NCI-H146 (cell line): ENCODE measurements at regions not wholly inside any gene's neighbourhood (a gene's known extent, or its start where the extent isn't known, plus 50 kb on each side); places are given as distances from the start of the nearest gene placed in this dataset.

Source experiments
- DNase-seq: peaks from one replicate; lab custom pipeline; 2025; lab: John Stamatoyannopoulos, UW

DNA sequence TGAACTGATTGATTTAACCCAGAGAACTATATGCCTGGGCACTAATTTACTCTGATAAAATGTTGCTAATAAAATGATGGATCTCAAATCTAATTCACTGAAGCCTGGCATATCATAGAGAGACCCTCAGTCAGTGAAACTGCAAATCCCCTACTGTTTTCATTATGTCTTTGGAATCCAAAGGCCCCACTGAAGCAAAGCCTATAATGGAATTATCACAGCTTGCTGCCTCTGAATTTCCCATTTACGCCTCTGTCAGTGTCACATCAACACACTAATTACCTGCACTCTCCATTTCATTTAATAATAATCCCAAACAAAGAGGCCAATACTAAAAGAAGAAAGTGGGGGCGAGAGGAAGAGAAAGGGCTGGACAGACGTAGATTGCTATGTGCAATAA, 470.9 kb downstream of the MBD2 start:
- DNase-seq: peak; percentile 19

DNA sequence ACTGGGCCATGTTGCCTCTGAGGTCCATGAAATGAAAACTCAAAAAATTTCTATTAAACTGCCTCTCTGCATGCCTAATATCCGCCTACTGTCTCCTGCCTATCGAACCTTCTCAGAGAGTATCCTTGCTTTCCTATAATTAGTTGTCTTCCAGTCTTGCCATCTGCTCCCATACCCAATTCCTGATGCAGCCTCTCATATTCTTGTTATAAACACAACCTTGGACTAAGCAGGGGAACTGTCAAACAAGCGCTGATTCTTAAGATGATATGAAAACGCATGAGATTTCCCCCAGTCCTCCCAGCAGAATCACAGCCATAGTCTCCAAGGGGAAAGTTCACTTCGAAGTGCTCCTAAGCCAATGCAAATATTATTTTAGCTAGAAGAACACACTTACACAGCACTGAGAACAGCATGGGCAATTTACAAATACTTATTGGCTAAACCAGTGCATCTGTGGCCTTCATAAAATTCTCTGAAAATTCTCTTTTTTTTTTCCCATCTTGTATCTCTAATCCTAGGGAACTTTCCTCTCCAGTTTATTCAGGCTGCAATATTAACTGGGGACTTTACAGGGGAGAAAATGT, 471.6 kb downstream of the MBD2 start:
- no peak for DNase-seq

DNA sequence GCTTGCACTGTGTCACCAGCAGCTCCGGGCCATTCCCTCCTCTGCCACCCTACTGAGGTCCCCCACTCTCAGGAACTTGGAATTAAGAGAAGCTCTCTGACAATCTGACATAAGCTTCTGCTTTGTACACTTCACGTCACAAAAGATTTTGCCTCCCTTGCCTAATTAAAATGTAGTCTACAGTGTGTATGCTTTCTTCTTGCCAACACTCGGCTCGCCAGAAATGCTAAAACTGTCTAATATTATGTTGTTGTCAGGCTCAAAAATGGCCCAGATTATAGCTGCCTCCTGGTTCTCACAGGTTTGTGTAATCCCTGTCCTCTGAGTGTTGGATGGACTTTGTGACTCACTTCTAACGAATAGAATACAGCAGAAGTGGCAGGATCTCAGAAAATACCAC, 474.7 kb downstream of the MBD2 start:
- DNase-seq: no peak

DNA sequence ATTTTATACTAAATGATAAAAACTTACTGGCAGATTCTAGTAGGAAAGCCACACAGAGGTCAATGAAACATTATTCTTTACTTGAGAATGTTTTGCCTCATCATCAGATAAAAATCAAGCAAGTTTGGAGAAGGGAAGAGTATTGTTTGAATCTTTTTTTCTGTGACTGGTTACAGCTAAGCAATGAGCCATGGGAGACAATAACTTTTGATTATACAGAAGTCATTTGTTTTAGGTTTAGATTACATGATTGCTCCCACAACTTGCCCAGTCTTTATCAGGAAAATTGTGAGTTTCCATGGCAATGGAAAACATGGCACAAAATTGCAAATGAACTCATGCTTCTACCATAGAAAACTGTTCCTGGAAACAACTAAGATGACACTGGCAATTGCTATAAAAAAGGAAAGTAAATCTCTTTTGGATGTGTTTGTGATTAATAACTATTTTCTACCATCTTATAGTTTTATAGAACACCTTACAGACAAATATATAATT, 476.8 kb downstream of the MBD2 start:
- DNase-seq: no peak

GRCh38 chr18:53747210-53747609, 477.3 kb downstream of the MBD2 start:
- no peak for DNase-seq

- DNase-seq: no peak
Observed at GRCh38 chr18:53745986-53746385, 478.5 kb downstream of the MBD2 start.

- DNase-seq: no peak
Observed at GRCh38 chr18:53745224-53745967, 479.1 kb downstream of the MBD2 start.

DNA sequence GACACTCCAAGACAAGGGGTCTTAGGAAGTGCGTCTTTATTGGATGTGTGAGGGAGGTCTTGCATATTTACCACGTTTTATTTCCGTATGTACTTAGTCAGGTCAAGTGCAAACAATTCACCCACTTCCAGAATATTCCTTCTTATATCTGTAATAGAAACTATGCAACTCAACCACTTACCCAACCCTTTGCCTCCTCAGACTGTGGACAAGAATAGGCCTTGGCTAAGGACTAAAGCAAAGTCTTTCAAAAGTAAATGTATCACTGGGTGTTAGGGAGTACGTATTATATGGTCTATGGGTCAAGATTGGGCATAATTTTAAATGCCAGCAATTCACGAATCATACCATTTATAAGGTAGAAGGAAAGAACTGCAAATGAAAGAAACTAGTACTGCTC, 484.8 kb downstream of the MBD2 start:
- no peak for DNase-seq

DNA sequence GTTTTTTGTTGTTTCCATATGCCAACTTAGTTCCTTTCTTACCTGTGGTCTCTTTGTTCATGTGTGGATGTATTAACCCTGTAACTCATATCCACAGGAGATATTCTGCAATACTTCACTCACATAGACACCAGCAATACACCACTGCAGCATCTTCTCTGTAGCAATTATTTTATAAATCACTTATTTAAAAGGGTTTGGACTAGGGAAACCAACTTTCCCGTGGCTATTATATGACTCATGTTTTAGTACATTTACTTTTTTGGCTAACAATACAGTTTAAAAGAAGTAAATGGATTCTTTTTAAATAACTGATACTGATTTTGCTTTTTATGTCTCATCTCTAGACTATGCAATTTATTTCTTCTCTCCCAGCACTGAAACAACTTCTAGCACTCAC, 488.9 kb downstream of the MBD2 start:
- DNase-seq: no peak

GRCh38 chr18:53715243-53715853, 509.1 kb downstream of the MBD2 start:
- DNase-seq: no peak

DNA sequence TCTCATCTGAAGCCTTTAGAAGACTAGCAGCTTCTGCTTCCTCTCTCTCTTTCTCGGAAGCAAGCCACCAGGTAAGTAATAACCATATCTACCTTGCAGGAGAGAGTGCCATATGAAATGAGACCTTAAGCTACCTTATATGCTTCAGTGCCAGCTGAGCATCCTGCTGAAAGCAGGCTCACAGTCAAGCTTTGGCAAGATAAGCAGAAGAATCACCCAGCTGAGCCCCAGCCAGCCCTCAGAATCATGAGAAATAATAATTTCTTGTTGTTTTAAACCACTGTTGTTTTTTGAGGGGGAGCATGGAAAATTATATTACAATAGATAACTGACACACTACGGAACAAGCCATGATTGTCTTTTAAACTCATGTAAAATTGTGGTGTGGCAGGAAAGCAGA, 514.4 kb downstream of the MBD2 start:
- DNase-seq: no peak

DNA sequence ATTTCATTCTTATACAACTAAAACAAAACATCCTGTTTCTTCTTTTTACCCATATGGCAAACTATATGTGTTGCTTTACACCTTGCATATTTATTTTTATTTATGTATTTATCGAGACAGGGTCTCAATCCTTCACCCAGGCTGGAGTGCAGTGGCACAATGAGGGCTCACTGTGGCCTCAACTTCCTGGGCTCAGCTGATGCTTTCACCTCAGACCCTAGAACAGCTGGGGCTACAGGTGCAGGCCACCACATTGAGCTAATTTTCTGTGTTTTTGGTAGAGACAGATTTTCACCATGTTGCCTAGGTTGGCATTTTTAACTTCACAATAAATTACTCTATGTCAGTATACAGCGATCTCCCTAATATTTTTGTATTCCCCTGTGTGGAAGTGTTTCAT, 522.0 kb downstream of the MBD2 start:
- no peak for DNase-seq

DNA sequence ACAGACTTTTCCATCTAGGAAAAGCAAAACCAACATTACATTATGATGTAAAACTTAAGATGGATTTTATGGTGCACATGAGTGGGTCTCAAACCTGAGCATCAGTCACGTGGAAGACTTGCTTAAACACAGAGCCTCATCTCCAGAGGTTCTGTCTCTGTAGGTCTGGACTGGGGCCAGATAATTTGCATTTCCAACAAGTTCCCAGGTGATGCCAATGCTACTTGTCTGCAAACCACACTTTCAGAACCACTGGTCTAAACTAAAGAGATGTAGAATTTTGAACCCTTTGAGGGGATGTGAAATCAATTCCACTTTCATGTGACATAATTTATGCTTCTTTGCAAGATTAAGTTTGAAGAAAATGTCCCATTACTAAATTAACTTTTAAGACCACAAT, 522.8 kb downstream of the MBD2 start:
- no peak for DNase-seq

DNA sequence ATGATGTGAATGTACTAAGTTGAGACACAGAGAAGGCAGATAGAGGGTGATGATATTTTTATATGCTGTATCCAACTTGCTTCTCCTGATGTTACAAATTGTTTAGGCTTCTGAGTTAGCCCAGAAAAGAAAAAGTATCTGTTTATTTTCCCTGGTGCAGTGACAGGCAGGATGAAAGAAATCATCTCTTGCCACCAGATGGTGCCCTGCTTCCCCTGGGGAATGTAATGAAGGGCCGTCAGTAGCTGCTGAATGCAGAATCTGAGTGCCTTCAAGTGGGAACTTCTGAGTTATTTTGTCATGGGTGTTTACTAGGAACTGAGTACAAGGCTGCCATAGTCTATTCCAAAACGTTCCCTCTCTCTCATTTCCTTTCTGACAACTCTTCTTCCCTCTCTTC, 525.6 kb downstream of the MBD2 start:
- no peak for DNase-seq

DNA sequence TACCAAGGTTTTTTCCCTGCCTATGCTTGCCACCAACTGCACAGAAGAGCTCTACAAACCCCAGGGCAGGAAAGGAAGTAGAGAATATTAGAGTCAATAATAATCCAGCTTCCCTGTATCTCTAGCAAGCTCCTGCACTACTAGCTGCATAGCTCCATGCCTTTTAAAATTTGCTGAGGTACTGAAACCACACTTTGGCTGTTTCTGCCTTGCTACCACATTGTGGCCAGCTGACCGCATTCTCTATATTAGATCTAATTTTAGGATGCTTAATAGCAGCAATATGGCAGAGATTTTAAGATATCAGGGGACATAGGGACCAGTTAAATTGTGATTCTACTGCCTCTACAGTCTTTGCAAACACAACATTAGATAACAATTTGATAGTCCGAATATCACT, 534.6 kb downstream of the MBD2 start:
- no peak for DNase-seq

- no peak for DNase-seq
Observed at GRCh38 chr18:53686965-53687364, 537.5 kb downstream of the MBD2 start.

DNA sequence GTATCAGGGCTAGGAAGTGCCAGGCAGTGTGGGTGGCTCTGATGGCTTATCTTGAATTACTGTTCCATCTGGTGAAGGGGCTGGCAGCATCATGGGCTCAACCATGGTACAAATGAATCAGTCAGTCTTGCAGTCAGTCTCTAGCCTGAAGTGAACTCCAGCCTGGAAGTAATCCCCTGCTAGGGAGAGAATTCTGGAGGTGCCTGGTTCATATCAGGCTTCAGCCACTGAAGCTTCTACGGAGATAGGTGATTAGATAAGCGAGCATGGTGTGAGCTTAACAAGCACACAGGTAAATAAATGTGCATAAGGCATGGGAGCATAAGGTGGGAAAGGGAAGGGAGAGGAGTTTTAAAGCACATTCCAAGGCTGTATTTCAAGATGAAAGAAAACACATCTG, 541.7 kb downstream of the MBD2 start:
- no peak for DNase-seq

DNA sequence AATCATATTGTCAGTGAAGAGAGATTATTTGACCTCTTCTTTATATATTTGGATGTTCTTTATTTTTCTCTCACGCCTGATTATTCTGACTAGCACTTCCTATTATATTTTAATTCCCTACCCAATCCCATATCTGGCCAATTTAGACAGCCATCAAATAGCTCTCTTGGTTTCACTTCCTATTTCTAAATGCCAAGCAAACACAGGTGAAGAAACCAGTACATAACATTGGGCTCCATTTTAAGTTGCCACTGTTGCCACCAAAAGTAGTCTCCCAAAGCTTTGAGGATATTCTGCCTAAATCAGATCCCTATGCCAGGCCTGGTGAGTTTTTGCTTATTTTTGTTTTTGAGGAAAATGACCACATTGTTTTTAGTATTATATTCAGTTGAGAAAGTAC, 547.0 kb downstream of the MBD2 start:
- no peak for DNase-seq

- no peak for DNase-seq
Observed at GRCh38 chr18:53665701-53666100, 558.8 kb downstream of the MBD2 start.

GRCh38 chr18:53664575-53664974, 559.9 kb downstream of the MBD2 start:
- DNase-seq: no peak

DNA sequence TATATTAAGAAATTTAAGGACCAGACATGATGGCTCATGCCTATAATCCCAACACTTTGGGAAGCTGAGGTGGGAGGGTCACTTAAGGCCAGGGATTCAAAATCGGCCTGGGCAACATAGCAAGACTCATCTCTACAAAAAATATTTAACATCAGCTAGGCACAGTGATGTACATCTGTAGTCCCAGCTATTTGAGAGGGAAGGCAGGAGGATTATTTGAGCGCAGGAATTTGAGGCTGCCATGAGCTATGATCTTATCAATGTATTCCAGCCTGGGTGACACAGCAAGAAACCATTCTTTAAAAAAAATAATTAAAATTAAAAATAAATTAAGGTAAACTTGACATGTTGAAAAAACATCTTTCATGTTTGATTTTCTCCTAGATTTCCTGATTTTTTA, 564.2 kb downstream of the MBD2 start:
- no peak for DNase-seq

DNA sequence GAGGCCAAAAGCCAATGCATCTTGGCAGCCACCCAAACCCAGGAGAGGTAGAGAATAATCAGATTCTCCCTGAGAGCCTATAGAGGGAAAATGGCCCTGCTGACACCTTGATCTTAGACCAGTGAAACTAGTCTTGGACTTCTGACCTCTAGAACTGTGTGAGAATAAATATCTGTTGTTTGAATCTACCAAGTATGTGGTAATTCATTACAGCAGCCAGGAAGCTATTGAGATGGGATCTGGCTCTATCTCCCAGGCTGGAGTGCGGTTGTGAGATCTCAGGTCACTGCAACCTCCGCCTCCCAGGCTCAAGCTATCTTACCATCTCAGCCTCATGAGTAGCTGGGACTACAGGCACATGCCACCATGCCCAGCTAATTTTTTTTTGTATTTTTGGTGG, 567.2 kb downstream of the MBD2 start:
- no peak for DNase-seq

GRCh38 chr18:53649621-53650020, 574.8 kb downstream of the MBD2 start:
- no peak for DNase-seq
